ENCODE measurements at regions not wholly inside any gene's neighbourhood (a gene's known extent, or its start where the extent isn't known, plus 50 kb on each side); places are given as distances from the start of the nearest gene placed in this dataset.

DNA sequence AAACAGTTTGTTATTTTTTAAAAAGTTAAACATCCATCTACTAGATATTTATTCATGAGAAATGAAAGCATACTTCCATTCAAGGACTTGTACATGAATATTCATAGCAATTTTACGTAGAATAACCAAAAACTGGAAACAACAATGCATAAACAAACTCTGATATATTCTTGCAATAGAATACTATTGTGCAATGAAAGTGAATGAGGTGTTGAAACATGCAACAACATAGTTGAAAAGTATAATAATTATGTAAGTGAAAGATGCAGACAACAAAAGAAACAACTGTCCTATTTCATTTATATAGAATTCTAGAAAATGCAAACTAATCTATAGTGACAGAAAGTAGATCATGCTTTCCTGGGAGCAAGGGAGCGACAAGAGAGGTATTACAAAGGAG lies 206.6 kb upstream of the KLHL29 start:
- TF ChIP-seq POLR2A (IDR thresholded peaks at IDR 0.05; ENCODE audit: borderline replicate concordance, extremely low read depth, insufficient read depth, insufficient read length) (no peak), EGR1 (IDR thresholded peaks at IDR 0.05; ENCODE audit: low read depth) (no peak), ZNF274 (IDR thresholded peaks at IDR 0.05; ENCODE audit: low read depth, low read length) (no peak), EZH2 (IDR thresholded peaks at IDR 0.05) (no peak), TCF7L2 (IDR thresholded peaks at IDR 0.05; ENCODE audit: borderline replicate concordance, extremely low read depth, insufficient read depth, insufficient read length) (no peak), SIN3A (IDR thresholded peaks at IDR 0.05; ENCODE audit: low read depth) (no peak), CEBPB (IDR thresholded peaks at IDR 0.05; ENCODE audit: low read depth) (no peak), POLR2AphosphoS5 (IDR thresholded peaks at IDR 0.05; ENCODE audit: low read depth, low read length) (no peak), YY1 (IDR thresholded peaks at IDR 0.05; ENCODE audit: extremely low read depth, insufficient replicate concordance, low read depth, low read length) (no peak)
- TF ChIP-seq, protein P1, sequence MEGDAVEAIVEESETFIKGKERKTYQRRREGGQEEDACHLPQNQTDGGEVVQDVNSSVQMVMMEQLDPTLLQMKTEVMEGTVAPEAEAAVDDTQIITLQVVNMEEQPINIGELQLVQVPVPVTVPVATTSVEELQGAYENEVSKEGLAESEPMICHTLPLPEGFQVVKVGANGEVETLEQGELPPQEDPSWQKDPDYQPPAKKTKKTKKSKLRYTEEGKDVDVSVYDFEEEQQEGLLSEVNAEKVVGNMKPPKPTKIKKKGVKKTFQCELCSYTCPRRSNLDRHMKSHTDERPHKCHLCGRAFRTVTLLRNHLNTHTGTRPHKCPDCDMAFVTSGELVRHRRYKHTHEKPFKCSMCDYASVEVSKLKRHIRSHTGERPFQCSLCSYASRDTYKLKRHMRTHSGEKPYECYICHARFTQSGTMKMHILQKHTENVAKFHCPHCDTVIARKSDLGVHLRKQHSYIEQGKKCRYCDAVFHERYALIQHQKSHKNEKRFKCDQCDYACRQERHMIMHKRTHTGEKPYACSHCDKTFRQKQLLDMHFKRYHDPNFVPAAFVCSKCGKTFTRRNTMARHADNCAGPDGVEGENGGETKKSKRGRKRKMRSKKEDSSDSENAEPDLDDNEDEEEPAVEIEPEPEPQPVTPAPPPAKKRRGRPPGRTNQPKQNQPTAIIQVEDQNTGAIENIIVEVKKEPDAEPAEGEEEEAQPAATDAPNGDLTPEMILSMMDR (IDR thresholded peaks at IDR 0.05 in 2 of 3, conservative IDR thresholded peaks at IDR 0.05 in 1 of 3; ENCODE audit: borderline replicate concordance in 1 of 3, insufficient read depth in 1 of 3, low read depth in 2 of 3, low read length in 2 of 3): no peak
- TF ChIP-seq, protein P2, sequence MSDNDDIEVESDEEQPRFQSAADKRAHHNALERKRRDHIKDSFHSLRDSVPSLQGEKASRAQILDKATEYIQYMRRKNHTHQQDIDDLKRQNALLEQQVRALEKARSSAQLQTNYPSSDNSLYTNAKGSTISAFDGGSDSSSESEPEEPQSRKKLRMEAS (IDR thresholded peaks at IDR 0.05): no peak
- TF ChIP-seq, protein P3, sequence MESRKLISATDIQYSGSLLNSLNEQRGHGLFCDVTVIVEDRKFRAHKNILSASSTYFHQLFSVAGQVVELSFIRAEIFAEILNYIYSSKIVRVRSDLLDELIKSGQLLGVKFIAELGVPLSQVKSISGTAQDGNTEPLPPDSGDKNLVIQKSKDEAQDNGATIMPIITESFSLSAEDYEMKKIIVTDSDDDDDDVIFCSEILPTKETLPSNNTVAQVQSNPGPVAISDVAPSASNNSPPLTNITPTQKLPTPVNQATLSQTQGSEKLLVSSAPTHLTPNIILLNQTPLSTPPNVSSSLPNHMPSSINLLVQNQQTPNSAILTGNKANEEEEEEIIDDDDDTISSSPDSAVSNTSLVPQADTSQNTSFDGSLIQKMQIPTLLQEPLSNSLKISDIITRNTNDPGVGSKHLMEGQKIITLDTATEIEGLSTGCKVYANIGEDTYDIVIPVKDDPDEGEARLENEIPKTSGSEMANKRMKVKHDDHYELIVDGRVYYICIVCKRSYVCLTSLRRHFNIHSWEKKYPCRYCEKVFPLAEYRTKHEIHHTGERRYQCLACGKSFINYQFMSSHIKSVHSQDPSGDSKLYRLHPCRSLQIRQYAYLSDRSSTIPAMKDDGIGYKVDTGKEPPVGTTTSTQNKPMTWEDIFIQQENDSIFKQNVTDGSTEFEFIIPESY (IDR thresholded peaks at IDR 0.05; ENCODE audit: extremely low read depth, insufficient replicate concordance, low read length): no peak
